Fibroblast of skin of abdomen (primary cell): ENCODE measurements at regions not wholly inside any gene's neighbourhood (a gene's known extent, or its start where the extent isn't known, plus 50 kb on each side); places are given as distances from the start of the nearest gene placed in this dataset.

Experiments used
- DNase-seq: peaks from one replicate; pipeline ENCODE4 v3.0.0-alpha.2; 2013

DNA sequence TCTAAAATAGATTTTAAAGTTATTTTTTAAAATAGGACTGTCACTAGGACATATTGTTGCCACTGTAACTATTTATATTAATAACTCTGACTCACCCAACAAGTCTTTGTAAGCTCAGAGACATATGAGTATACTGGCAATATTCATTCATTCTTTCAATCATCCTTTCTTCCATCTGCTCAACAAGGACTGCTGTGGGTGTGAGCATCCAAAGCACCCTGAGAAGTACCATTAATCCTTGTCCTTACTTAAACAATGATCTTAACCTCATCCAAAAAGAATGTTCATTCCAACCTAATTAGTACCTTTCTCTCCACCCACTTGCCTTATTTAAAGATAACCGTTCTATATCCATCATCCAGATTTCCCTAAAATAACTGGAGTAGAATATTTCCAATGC lies 94.2 kb upstream of the PPP2R3A start:
- no peak for DNase-seq

GRCh38 chr3:135874035-135874434 lies 91.5 kb upstream of the PPP2R3A start:
- no peak for DNase-seq

- DNase-seq = no peak
Measured at GRCh38 chr3:135878501-135878900, 87.0 kb upstream of the PPP2R3A start.

GRCh38 chr3:135885885-135886284 lies 79.6 kb upstream of the PPP2R3A start:
- no peak for DNase-seq

DNA sequence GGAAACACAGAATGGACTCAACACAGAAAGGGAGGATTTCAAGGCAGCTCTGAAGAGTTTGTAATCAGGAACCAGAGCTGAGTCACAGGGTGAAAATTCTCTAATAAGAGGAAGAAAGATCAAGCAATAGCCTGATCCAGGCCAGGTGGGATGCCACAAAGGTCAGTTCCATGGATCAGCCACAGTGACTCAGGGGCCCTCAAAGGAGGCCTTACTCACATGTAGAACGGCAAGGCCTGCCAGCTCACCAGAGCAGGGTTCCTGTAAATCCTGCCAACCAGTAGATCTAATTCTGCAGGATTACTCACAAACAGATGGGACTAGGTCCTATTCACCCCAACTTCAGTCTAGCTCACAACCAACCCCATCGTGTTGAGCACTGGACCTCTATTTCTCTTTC lies 78.3 kb upstream of the PPP2R3A start:
- peak; percentile 56 for DNase-seq

GRCh38 chr3:135889443-135889842 lies 76.1 kb upstream of the PPP2R3A start:
- DNase-seq = no peak

DNA sequence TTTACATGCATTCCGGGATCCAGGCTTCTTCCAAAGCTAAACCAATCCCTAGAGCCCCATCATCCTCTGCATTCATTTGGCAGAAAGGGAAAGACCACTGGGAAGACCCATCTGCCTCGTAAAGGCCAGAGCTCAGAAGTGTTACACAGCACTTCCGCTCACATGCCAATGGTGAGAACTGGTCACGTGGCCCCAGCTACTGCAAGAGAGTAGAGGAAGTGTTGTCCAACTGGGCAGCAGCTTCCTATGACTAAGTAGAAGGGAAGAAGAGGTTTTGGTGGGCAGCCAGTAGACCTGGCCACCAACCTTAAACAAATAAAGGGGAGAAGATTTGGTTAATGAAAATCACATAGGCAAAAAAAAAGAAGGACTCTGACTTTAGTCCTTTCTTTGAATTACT lies 74.4 kb upstream of the PPP2R3A start:
- DNase-seq = no peak

DNA sequence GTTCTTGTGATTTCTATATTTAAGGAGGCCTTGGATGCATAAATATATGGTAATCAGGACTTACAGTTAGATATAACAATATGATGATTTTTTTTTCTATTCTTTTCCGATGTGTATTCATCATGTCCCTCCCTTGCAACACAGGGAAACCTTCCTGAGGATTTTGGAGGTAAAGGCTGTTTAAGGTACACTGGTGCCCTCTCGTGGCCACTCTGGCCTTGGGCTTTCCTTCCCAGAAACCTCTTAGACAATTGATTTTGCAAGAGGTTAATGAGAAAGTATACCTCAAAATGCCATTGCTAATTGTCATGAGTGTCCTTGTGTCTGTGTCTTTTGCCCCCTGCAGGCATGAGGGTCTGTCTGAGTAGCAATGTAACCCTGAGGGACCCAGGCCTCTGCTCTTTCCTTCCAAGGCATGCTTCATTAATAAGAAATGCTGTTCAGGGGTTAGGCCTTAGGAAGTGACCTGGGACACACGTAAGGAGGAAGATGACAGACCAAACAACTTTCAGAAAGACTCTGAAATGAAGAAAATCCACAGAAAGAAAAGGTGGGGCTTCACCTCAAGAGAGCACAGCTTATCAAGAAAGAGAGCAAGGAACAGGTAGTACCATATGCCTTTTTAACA lies 70.3 kb upstream of the PPP2R3A start:
- peak; percentile 76 for DNase-seq

GRCh38 chr3:135895734-135896121 lies 69.8 kb upstream of the PPP2R3A start:
- peak; percentile 47 for DNase-seq

- DNase-seq = peak; percentile 74
Measured at GRCh38 chr3:135896613-135897012, 68.9 kb upstream of the PPP2R3A start.

- no peak for DNase-seq
Measured at GRCh38 chr3:135897715-135898114, 67.8 kb upstream of the PPP2R3A start.

DNA sequence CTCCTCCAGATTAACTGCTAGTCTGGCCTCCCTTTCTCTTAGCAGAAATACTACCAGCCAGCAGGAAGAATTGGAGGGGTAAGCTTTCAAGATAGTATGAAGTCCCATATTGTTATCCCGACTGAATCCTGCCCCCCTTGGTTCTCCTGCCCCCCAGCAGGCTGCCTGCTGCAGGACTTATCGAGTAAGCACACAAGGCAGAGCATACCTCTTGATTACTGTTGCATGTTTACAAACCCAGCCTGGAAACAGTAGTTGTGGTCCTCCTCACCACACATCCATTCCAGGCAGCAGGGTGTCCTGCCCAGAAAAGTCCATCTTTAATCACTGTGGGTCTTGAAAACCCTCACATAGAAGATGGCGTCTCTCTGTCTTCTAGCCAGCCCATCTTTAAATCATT lies 66.8 kb upstream of the PPP2R3A start:
- DNase-seq = no peak

DNA sequence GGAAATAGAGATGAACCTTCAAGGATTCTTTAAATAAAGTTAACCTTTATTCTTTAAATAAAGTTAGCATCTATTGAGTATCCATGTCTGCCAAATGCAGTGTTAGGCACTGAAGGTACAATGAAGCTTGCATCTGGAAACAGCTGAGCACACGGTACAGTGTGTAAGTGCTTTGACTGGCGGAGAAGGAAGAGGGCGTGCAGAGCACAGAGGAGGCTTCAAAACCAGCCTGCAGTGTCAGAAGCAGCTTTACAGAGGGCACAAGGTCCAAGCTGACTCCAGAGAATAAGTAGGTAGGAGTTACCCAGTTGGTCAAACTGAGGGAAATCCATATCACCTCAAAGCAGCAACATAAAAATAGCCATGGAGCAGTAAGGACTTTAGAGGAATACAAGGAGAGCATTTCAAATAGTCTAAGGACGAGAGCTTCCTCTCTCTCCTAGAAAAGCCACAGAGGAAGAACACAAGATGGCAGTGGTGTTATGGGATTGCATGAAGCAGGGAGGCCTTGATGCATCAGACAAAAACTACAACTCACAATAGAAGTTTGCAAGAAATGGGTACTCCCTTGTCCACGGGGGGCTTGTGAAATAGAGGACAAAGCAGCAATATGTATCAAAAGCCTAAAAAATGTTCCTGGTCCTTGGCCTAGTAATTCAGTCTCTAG lies 60.3 kb upstream of the PPP2R3A start:
- DNase-seq = peak; percentile 33

GRCh38 chr3:135907422-135908165 lies 57.9 kb upstream of the PPP2R3A start:
- DNase-seq = no peak

DNA sequence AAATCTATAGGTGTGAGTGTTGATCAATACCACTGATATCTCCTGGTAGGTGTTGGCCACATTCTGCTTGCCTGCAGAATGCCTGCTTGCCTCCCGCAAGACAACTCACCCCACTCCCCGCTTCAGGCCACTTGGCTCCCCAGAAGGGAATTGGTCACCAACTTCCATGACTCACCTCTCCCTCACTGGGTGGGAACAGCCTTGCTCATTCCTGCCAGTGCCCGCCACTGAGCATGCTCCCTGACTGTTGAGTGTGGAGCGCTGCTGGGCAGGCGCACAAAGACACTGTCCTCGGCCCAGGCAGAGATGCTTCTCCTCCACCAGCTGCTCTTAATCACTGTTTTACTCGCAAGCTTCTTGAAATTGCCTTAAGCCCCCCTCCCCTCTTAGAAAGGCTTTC lies 57.3 kb upstream of the PPP2R3A start:
- DNase-seq = no peak

DNA sequence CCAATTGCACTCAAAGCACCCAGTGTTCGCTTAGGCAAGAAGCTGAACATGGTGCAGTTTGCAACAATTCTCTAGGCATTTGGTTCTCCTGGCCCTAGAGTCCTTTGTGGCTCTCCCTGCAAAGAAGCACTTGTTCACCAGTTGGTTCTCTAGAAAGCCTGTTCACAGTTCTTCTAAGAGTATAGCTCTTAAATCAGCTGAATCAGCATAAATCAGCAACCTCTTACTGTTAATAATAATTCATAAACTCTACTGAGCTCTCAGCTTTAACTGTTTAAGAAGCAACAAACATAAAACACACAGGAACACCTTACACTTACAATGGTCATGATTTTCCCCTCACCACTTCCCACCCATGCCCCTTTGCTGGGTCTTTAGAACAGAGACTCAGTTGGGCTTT lies 56.8 kb upstream of the PPP2R3A start:
- no peak for DNase-seq

- peak; percentile 20 for DNase-seq
Measured at GRCh38 chr3:135911110-135911509, 54.4 kb upstream of the PPP2R3A start.

GRCh38 chr3:135915206-135915605 lies 50.3 kb upstream of the PPP2R3A start:
- no peak for DNase-seq
